ENCODE measurements at regions not wholly inside any gene's neighbourhood (a gene's known extent, or its start where the extent isn't known, plus 50 kb on each side); places are given as distances from the start of the nearest gene placed in this dataset.

GRCh38 chr11:45435706-45436105 is 149.6 kb upstream of the SYT13 start:
- no peak for DNase-seq

GRCh38 chr11:45432910-45433309 is 146.8 kb upstream of the SYT13 start:
- DNase-seq, result no peak

GRCh38 chr11:45432100-45432499 is 146.0 kb upstream of the SYT13 start:
- DNase-seq, result no peak

- DNase-seq, result no peak
These were observed 145.2 kb upstream of the SYT13 start for GRCh38 chr11:45431046-45432018.

GRCh38 chr11:45430361-45430760 is 144.2 kb upstream of the SYT13 start:
- DNase-seq, result no peak

GRCh38 chr11:45429719-45430118 is 143.6 kb upstream of the SYT13 start:
- DNase-seq, result no peak

GRCh38 chr11:45428541-45429230 is 142.5 kb upstream of the SYT13 start:
- no peak for DNase-seq

- DNase-seq, result no peak
These were observed 142.0 kb upstream of the SYT13 start for GRCh38 chr11:45428116-45428515.

GRCh38 chr11:45424411-45425180 is 138.5 kb upstream of the SYT13 start:
- DNase-seq, result no peak

GRCh38 chr11:45423475-45424120 is 137.5 kb upstream of the SYT13 start:
- DNase-seq, result no peak

GRCh38 chr11:45423036-45423435 is 136.9 kb upstream of the SYT13 start:
- DNase-seq, result no peak

- no peak for DNase-seq
These were observed 127.9 kb upstream of the SYT13 start for GRCh38 chr11:45414088-45414487.

GRCh38 chr11:45413156-45413858 is 127.2 kb upstream of the SYT13 start:
- no peak for DNase-seq

- DNase-seq, result no peak
These were observed 126.4 kb upstream of the SYT13 start for GRCh38 chr11:45412521-45412920.

GRCh38 chr11:45412051-45412471 is 125.9 kb upstream of the SYT13 start:
- DNase-seq, result no peak

GRCh38 chr11:45411228-45411946 is 125.2 kb upstream of the SYT13 start:
- no peak for DNase-seq

GRCh38 chr11:45410391-45411227 is 124.5 kb upstream of the SYT13 start:
- no peak for DNase-seq

- peak; percentile 20 for DNase-seq
These were observed 123.4 kb upstream of the SYT13 start for GRCh38 chr11:45409587-45409986.

GRCh38 chr11:45407226-45407625 is 121.1 kb upstream of the SYT13 start:
- DNase-seq, result no peak

GRCh38 chr11:45405916-45406670 is 120.0 kb upstream of the SYT13 start:
- DNase-seq, result no peak
